ENCODE measurements at regions not wholly inside any gene's neighbourhood (a gene's known extent, or its start where the extent isn't known, plus 50 kb on each side); places are given as distances from the start of the nearest gene placed in this dataset.

- TF ChIP-seq CTCF (conservative IDR thresholded peaks at IDR 0.05) (no peak), ZFX (IDR thresholded peaks at IDR 0.05) (no peak)
Measured at GRCh38 chr5:93150311-93151012, 430.6 kb downstream of the NR2F1-AS1 start.
